OCI-LY7 (cell line): ENCODE measurements at regions not wholly inside any gene's neighbourhood (a gene's known extent, or its start where the extent isn't known, plus 50 kb on each side); places are given as distances from the start of the nearest gene placed in this dataset.

Experiments used
- BruUV-seq: library from RNA; stranded (reverse); fragments of 400-500 nt; replicated peaks from 2 replicates; lab custom pipeline; 2021; lab: Mats Ljungman, UMichigan
- CTCF ChIA-PET: fragments of 300-600 bp; sonication (Branson Sonifier 250); formaldehyde crosslinking; loops from one replicate; lab custom pipeline; 2022; ENCODE audit warnings: antibody characterized with exemption; ENCODE audit not compliant: unreplicated experiment; lab: Charles Lee
- POLR2A ChIA-PET: fragments of 300-600 bp; sonication (Branson Sonifier 250); formaldehyde crosslinking; loops from one replicate; lab custom pipeline; 2022; ENCODE audit warnings: antibody characterized with exemption; lab: Charles Lee
- DNase-seq: peaks from one replicate; pipeline ENCODE4 v3.0.0-alpha.2; 2015; ENCODE audit warnings: low spot score
- H2AFZ ChIP-seq: fragments of 200-600 bp; sonication (generic), shearing (Covaris generic); 2 replicates; pipeline ENCODE4 v1.6.1; 2014; ENCODE audit warnings: mild to moderate bottlenecking, antibody characterized with exemption, low read length, moderate library complexity
- H3K27ac ChIP-seq: fragments of 200-600 bp; sonication (generic); 2 replicates; pipeline ENCODE4 v1.5.1; 2014; ENCODE audit warnings: mixed run types, low read depth, mild to moderate bottlenecking, moderate library complexity, low read length, inconsistent platforms; ENCODE audit not compliant: poor library complexity, severe bottlenecking
- H3K36me3 ChIP-seq: fragments of 200-600 bp; sonication (generic); 2 replicates; pipeline ENCODE4 v1.6.1; 2014; ENCODE audit warnings: mild to moderate bottlenecking, antibody characterized with exemption, low read length, moderate library complexity, mixed read lengths; ENCODE audit not compliant: insufficient read depth
- H3K4me1 ChIP-seq: fragments of 200-600 bp; sonication (generic); 2 replicates; pipeline ENCODE4 v1.5.1; 2014; ENCODE audit warnings: mild to moderate bottlenecking, low read length; ENCODE audit not compliant: insufficient read depth, poor library complexity, severe bottlenecking
- H3K4me2 ChIP-seq: fragments of 200-600 bp; sonication (generic); 2 replicates; pipeline ENCODE4 v1.6.1; 2014; ENCODE audit warnings: mild to moderate bottlenecking, low read length
- H3K4me3 ChIP-seq: fragments of 200-600 bp; sonication (generic); 2 replicates; pipeline ENCODE4 v1.5.1; 2014; ENCODE audit warnings: mild to moderate bottlenecking, low read depth, low read length; ENCODE audit not compliant: poor library complexity, severe bottlenecking
- H3K79me2 ChIP-seq: fragments of 200-600 bp; sonication (generic); 2 replicates; pipeline ENCODE4 v1.6.1; 2016; ENCODE audit warnings: low read depth, mild to moderate bottlenecking, low read length, moderate library complexity, mixed read lengths; ENCODE audit not compliant: insufficient read depth
- H3K9me2 ChIP-seq: fragments of 200-600 bp; sonication (generic); 2 replicates; pipeline ENCODE4 v1.6.1; 2016; ENCODE audit warnings: mild to moderate bottlenecking, low read length, mixed read lengths; ENCODE audit not compliant: insufficient read depth
- H3K9me3 ChIP-seq: fragments of 200-600 bp; sonication (generic); 2 replicates; pipeline ENCODE4 v1.6.1; 2014; ENCODE audit warnings: mild to moderate bottlenecking, mixed run types, low read length, mixed read lengths
- H4K20me1 ChIP-seq: fragments of 200-600 bp; sonication (generic); 2 replicates; pipeline ENCODE4 v1.6.1; 2014; ENCODE audit warnings: mild to moderate bottlenecking, antibody characterized with exemption, low read length, moderate library complexity, mixed read lengths; ENCODE audit not compliant: insufficient read depth
- EZH2phosphoT487 ChIP-seq: fragments of 200-600 bp; sonication (generic); IDR thresholded peaks from 2 replicates; pipeline ENCODE4 v1.6.1; 2018; ENCODE audit warnings: low read depth, borderline replicate concordance, mild to moderate bottlenecking, mixed run types, antibody characterized with exemption, low read length, moderate library complexity, mixed read lengths
- intact Hi-C: fragments of 100-400 bp; cut with micrococcal nuclease; formaldehyde crosslinking; loops from one replicate; pipeline ENCODE4 v1.10.0; 2022; ENCODE audit not compliant: unreplicated experiment
- TF ChIP-seq, protein P1 (sequence below): fragments of 200-600 bp; sonication (generic); conservative IDR thresholded peaks from 2 replicates; pipeline ENCODE4 v1.5.1; 2014; ENCODE audit warnings: mild to moderate bottlenecking, antibody characterized with exemption, low read length, moderate library complexity, mixed read lengths

DNA sequence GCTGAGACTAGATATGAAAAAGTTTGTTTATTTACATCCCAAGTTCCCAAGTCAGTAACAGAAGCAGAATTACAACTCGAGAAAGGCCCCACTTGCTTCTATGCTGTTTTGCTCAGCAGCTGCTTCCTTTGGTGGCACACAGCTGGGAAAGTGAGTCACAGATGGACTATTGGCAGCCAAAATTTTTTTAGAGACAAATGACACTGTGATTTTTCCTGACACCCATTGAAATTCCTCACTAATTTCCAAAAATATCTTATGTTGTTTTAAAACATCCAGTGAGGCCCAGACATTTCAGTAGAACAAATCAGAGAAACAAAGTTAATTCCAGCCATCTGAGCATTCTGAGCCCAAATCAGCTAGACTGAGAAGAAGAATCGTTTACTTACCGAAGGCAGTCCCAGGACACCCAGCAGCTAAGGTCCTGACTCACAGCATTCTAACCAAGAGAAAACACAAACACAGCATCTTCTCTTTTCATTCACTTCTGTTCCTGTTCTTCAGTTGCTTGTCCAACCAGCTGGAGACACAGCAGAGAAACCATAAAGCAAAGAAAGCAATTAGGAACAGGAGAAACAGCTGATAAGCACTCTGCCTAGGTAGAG lies 188.3 kb downstream of the DAD1 start:
- H2AFZ ChIP-seq = peak overlapping the region; percentile 25
- no peaks in the 10 kb centered on the region for H3K9me2 ChIP-seq
- intact Hi-C loops = no loop called here
- no peaks in the 10 kb centered on the region for H4K20me1 ChIP-seq
- POLR2A ChIA-PET = interaction anchor here (1.0 to 1.6 kb wide), 4 partner anchors 29 to 70 kb away, joined by 3 to 4 read pairs (median 4); no protein-coding TSS in a partner anchor
- H3K4me1 ChIP-seq = peaks cover 17% of the 10 kb centered on the region
- H3K27ac ChIP-seq = no peak overlapping the region
- no peak overlapping the region for H3K4me2 ChIP-seq
- BruUV-seq = no TSS peak
- no peak overlapping the region for H3K4me3 ChIP-seq
- no peaks in the 10 kb centered on the region for H3K36me3 ChIP-seq
- TF ChIP-seq, protein P1, sequence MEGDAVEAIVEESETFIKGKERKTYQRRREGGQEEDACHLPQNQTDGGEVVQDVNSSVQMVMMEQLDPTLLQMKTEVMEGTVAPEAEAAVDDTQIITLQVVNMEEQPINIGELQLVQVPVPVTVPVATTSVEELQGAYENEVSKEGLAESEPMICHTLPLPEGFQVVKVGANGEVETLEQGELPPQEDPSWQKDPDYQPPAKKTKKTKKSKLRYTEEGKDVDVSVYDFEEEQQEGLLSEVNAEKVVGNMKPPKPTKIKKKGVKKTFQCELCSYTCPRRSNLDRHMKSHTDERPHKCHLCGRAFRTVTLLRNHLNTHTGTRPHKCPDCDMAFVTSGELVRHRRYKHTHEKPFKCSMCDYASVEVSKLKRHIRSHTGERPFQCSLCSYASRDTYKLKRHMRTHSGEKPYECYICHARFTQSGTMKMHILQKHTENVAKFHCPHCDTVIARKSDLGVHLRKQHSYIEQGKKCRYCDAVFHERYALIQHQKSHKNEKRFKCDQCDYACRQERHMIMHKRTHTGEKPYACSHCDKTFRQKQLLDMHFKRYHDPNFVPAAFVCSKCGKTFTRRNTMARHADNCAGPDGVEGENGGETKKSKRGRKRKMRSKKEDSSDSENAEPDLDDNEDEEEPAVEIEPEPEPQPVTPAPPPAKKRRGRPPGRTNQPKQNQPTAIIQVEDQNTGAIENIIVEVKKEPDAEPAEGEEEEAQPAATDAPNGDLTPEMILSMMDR = no peak
- TF ChIP-seq EZH2phosphoT487 = no peak
- CTCF ChIA-PET = no interaction called here
- DNase-seq = no peak
- no peaks in the 10 kb centered on the region for H3K9me3 ChIP-seq
- no peaks in the 10 kb centered on the region for H3K79me2 ChIP-seq

DNA sequence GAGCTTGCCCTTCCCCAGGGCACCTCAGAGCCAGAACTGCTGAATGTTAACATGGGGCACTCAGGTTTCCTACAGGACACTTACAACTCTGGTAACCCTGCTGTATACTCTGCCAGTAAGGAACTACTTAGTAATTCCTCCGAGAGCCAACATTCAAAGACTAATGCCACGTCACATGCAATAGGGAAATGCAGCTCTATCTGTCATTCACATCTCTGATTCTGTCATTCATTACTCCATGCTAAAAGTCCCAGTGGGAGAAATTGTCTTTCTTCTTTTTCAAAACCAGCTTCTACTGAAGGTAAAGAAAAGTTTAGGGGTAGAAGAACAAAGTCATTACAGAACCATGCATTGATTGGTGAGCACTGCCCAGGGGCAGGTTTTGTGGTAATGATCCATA lies 189.2 kb downstream of the DAD1 start:
- H3K9me2 ChIP-seq = no peaks in the 10 kb centered on the region
- no peaks in the 10 kb centered on the region for H3K9me3 ChIP-seq
- no TSS peak for BruUV-seq
- CTCF ChIA-PET = no interaction called here
- H2AFZ ChIP-seq = no peak overlapping the region
- intact Hi-C loops = no loop called here
- H4K20me1 ChIP-seq = no peaks in the 10 kb centered on the region
- H3K4me3 ChIP-seq = no peak overlapping the region
- H3K79me2 ChIP-seq = no peaks in the 10 kb centered on the region
- TF ChIP-seq EZH2phosphoT487 = no peak
- TF ChIP-seq, protein P1 = no peak
- no peak overlapping the region for H3K4me2 ChIP-seq
- no peaks in the 10 kb centered on the region for H3K36me3 ChIP-seq
- H3K27ac ChIP-seq = no peak overlapping the region
- peaks cover 17% of the 10 kb centered on the region for H3K4me1 ChIP-seq
- POLR2A ChIA-PET = interaction anchor here (0.6 to 1.6 kb wide), 6 partner anchors 30 to 124 kb away, joined by 3 to 4 read pairs (median 3); no protein-coding TSS in a partner anchor
- no peak for DNase-seq

DNA sequence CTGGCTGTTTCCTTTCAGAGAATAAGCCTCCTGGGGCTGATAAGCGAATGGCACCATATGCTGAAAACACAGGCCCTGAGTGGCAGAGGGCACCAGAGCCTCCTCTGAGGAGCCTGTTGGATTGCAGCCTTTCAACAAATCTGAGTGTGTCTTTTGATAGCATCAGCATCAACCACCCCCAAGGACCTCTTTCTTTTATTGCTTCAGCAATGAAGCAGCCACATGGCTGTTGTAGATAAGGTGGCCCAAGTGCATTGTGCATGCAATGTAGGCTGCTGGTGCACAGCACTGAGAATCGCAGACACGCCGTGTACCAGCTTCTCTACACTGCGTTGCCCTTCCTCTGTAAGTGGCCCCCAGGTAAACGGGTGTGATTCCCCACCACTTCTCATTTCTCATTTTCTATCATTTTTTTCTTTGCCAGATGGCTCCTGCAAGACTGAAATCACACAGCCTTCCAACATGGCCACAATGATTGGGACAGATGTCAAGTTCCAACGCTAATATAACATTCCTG lies 191.7 kb downstream of the DAD1 start:
- no peaks in the 10 kb centered on the region for H3K79me2 ChIP-seq
- H3K9me3 ChIP-seq = no peaks in the 10 kb centered on the region
- H2AFZ ChIP-seq = no peak overlapping the region
- no peak for DNase-seq
- intact Hi-C loops = no loop called here
- no peaks in the 10 kb centered on the region for H3K9me2 ChIP-seq
- no peak overlapping the region for H3K4me3 ChIP-seq
- TF ChIP-seq, protein P1 = no peak
- TF ChIP-seq EZH2phosphoT487 = no peak
- H3K27ac ChIP-seq = no peak overlapping the region
- CTCF ChIA-PET = no interaction called here
- no peaks in the 10 kb centered on the region for H4K20me1 ChIP-seq
- H3K4me2 ChIP-seq = no peak overlapping the region
- POLR2A ChIA-PET = interaction anchor here (0.6 to 1.9 kb wide), 4 partner anchors 19 to 74 kb away, joined by 3 to 6 read pairs (median 4); no protein-coding TSS in a partner anchor
- BruUV-seq = no TSS peak
- peaks cover 33% of the 10 kb centered on the region for H3K4me1 ChIP-seq
- H3K36me3 ChIP-seq = no peaks in the 10 kb centered on the region
